ENCODE measurements at regions not wholly inside any gene's neighbourhood (a gene's known extent, or its start where the extent isn't known, plus 50 kb on each side); places are given as distances from the start of the nearest gene placed in this dataset.

DNA sequence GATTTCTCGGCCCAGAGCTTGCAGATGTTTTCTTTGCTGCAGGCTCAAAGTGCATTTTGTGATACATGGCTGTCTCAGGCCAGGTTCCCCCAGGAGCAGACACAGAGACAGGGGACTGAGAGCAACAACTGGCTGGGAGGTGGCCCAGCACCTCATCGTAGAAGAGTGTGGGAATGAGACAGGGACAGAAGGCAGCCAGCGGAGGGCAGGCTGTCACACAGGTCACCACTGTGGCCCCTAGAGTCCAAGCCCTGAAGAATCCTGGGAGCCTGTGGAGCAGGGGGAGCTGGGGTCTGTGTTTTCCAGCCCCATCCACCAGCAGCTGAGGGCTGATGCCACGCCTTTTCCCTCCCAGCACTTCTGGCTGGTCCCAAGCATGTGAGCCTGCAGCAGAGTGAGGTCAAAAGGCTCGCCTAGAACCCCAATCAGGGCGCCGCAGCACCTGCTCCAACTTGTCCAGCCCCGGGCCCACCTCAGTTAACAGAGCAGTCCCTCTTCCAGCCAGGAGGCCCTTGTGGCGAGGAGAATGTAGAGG is 723.8 kb downstream of the UQCRFS1 start:
- TF ChIP-seq, protein P1, sequence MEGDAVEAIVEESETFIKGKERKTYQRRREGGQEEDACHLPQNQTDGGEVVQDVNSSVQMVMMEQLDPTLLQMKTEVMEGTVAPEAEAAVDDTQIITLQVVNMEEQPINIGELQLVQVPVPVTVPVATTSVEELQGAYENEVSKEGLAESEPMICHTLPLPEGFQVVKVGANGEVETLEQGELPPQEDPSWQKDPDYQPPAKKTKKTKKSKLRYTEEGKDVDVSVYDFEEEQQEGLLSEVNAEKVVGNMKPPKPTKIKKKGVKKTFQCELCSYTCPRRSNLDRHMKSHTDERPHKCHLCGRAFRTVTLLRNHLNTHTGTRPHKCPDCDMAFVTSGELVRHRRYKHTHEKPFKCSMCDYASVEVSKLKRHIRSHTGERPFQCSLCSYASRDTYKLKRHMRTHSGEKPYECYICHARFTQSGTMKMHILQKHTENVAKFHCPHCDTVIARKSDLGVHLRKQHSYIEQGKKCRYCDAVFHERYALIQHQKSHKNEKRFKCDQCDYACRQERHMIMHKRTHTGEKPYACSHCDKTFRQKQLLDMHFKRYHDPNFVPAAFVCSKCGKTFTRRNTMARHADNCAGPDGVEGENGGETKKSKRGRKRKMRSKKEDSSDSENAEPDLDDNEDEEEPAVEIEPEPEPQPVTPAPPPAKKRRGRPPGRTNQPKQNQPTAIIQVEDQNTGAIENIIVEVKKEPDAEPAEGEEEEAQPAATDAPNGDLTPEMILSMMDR (IDR thresholded peaks at IDR 0.05), result no peak
- Histone ChIP-seq H3K4me3 (no peak overlapping the region), H3K27ac (no peak overlapping the region)
- DNase-seq (ENCODE audit: low spot score), result no peak

DNA sequence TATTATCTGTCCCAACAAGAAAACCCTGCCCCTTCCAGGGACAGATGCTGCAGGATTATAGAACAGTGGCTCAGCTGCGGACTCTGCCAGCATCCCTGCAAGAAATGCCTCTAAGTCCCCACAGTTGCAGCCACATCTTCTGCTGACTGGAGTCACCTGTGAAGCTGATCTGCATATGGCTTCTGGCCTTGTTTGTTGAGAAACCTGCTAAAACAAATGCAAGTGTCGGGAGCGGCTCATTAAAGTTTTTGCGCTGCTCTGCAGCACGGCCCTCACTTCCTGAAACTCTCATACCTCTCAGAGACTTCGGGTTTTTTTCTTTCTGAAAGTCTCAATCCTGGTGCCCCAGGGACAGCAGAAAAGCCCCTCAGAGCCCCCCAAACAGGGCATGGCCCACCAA is 725.0 kb downstream of the UQCRFS1 start:
- TF ChIP-seq, protein P1 (IDR thresholded peaks at IDR 0.05), result no peak
- DNase-seq (ENCODE audit: low spot score), result no peak
- H3K4me3 ChIP-seq, result no peak overlapping the region
- no peak overlapping the region for H3K27ac ChIP-seq

GRCh38 chr19:28486926-28487325 is 726.0 kb downstream of the UQCRFS1 start:
- no peak overlapping the region for H3K27ac ChIP-seq
- TF ChIP-seq, protein P1 (IDR thresholded peaks at IDR 0.05), result no peak
- no peak for DNase-seq (ENCODE audit: low spot score)

DNA sequence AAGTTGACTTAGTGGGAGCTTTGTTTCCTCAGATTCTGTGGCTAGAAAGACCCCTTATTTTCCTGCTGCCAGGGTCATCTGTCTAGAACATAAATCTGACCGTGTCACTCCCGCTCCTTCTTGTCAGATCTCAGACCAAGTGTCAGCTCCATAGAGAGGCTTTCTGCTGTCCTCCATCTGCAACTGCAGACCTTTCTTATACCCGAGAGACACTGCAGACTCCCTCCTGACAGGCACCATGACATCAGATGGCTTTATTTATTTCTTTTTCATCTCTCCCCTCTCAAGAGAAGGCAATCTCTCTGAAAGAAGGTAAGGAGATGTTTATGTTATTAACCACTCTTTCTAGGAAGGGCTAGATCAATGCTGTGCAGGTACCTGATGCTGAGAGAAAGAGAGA is 726.5 kb downstream of the UQCRFS1 start:
- DNase-seq (ENCODE audit: low spot score), result no peak
- TF ChIP-seq, protein P1 (IDR thresholded peaks at IDR 0.05), result no peak
- Histone ChIP-seq H3K27ac (no peak overlapping the region), H3K4me3 (no peak overlapping the region)

More at GRCh38 chr19:28486926-28487325, 726.0 kb downstream of the UQCRFS1 start:
- no peak overlapping the region for H3K4me3 ChIP-seq

GRCh38 chr19:28485292-28485691 is 727.7 kb downstream of the UQCRFS1 start:
- H3K4me3 ChIP-seq, result no peak overlapping the region
- TF ChIP-seq, protein P1 (IDR thresholded peaks at IDR 0.05), result no peak
- no peak for DNase-seq (ENCODE audit: low spot score)
- no peak overlapping the region for H3K27ac ChIP-seq

DNA sequence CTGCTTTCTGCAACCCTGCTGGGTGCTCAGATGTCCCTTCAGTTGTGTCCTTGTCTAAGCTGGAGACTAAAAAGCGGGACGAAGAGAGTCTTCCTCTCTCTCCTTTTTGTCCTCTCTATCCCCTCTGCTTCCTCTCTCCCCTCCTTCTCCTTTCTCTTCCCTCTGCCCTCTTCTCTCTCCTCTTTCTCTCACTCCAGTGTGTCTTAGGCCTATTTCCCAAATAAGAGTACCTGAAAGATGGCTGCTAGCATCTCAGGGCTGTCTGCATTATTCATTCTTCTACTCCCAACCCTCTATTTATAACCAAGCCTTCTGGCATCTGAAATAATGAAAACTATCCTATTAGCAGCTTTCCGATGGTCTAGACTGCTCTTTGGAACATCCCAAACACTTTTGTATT is 729.8 kb downstream of the UQCRFS1 start:
- TF ChIP-seq, protein P1 (IDR thresholded peaks at IDR 0.05), result no peak
- DNase-seq (ENCODE audit: low spot score), result no peak
- H3K27ac ChIP-seq, result no peak overlapping the region
- no peak overlapping the region for H3K4me3 ChIP-seq

GRCh38 chr19:28482221-28482620 is 730.7 kb downstream of the UQCRFS1 start:
- no peak overlapping the region for H3K27ac ChIP-seq
- TF ChIP-seq, protein P1 (IDR thresholded peaks at IDR 0.05), result no peak
- H3K4me3 ChIP-seq, result no peak overlapping the region
- no peak for DNase-seq (ENCODE audit: low spot score)

Measured in coronary artery (tissue), 2 donors.